Adrenal gland (tissue), 5 donors: ENCODE measurements at regions not wholly inside any gene's neighbourhood (a gene's known extent, or its start where the extent isn't known, plus 50 kb on each side); places are given as distances from the start of the nearest gene placed in this dataset.
"Not testable (repeated sequence)": the region's sequence is repeated elsewhere in the genome, so short reads cannot be mapped to it uniquely, and the experiment has no call there.

Experiments
- POLR2A ChIP-seq, 2 donors: fragments of 450-650 bp; IDR thresholded peaks; one replicate each; pipeline ENCODE4 v1.6.1; 2017; ENCODE audit warnings: antibody characterized with exemption in 2 of 2, mild to moderate bottlenecking in 2 of 2, moderate library complexity in 1 of 2
- TF ChIP-seq, protein P1 (sequence below), 6 experiments: fragments of 450-650 bp in 4 of 6; fragments of 200-600 bp in 2 of 6; sonication (generic) in 1 of 6; IDR thresholded peaks; 1 replicate in 5 of 6; 2 replicates in 1 of 6; pipeline versions ENCODE4 v1.5.1 to v1.8.0; 2016 to 2021; ENCODE audit warnings: antibody characterized with exemption in 6 of 6, mild to moderate bottlenecking in 2 of 6, moderate library complexity in 1 of 6
- donor health status: DM: no; HTN: no; CAD: no.

DNA sequence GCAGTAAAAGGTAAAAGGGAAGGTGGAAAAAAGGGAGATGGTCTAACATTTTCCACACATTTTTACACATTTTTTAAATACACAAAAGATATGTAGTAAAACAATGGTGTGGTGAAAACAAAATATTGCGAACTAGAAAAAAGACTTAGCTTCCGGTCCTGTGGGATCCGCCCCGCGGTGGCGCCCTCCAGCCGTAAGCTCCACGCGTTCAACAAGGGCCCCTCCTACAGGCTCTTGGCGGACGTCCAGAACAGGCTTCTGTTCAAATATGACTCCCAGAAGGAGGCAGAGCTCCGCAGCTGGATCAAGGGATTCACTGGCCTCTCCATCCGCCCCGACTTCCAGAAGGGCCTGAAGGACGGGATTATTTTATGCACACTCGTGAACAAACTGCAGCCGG is 134.1 kb upstream of the TEKT4 start:
- TF ChIP-seq, protein P1, sequence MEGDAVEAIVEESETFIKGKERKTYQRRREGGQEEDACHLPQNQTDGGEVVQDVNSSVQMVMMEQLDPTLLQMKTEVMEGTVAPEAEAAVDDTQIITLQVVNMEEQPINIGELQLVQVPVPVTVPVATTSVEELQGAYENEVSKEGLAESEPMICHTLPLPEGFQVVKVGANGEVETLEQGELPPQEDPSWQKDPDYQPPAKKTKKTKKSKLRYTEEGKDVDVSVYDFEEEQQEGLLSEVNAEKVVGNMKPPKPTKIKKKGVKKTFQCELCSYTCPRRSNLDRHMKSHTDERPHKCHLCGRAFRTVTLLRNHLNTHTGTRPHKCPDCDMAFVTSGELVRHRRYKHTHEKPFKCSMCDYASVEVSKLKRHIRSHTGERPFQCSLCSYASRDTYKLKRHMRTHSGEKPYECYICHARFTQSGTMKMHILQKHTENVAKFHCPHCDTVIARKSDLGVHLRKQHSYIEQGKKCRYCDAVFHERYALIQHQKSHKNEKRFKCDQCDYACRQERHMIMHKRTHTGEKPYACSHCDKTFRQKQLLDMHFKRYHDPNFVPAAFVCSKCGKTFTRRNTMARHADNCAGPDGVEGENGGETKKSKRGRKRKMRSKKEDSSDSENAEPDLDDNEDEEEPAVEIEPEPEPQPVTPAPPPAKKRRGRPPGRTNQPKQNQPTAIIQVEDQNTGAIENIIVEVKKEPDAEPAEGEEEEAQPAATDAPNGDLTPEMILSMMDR (IDR thresholded peaks at IDR 0.05) = not testable (repeated sequence)
- TF ChIP-seq POLR2A (IDR thresholded peaks at IDR 0.05) = not testable (repeated sequence)
